ENCODE measurements at regions not wholly inside any gene's neighbourhood (a gene's known extent, or its start where the extent isn't known, plus 50 kb on each side); places are given as distances from the start of the nearest gene placed in this dataset.
A peak's percentile ranks its signal among the peaks of the same experiment; 100 is the strongest.
"Not testable (repeated sequence)": the region's sequence is repeated elsewhere in the genome, so short reads cannot be mapped to it uniquely, and the experiment has no call there.

DNA sequence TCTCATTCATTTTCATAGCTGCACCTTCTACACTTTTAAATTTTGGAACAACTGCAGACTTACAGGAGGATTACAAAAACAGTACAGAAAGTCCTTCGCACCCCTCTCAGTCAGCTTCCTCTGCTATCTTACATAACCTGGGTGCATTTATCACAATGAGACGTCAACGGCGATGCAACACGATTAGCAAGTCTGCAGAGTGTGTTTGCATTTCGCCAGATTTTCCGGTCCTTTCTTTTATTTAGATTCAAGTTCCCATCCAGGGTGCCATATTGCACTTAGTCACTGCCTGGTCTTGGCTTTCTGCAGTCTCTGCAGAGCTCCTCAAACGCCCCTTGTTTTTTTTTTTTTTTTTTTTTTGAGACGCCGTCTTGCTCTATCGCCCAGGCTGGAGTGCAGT is 85.9 kb downstream of the ASMT start:
- DNase-seq (ENCODE audit: low read depth): no peak

DNA sequence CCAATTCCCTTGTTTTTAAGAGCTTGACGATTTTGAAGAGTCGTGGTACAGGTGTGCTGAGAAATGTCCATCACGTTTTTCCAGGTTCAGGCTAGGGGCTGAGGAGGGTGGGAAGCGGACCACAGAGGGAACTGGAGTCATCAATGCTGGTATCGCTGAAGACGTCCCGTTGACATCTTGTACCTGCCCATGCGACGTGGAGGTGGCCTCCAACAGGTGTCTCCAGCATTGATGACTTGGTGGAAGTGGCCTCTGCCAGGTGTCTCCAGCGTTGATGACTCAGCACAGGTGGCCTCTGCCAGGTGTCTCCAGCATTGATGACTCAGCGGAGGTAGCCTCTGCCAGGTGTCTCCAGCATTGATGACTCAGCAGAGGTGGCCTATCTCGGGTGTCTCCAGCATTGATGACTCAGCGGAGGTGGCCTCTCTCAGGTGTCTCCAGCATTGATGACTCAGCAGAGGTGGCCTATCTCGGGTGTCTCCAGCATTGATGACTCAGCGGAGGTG is 86.6 kb downstream of the ASMT start:
- DNase-seq (ENCODE audit: low read depth): not testable (repeated sequence)

DNA sequence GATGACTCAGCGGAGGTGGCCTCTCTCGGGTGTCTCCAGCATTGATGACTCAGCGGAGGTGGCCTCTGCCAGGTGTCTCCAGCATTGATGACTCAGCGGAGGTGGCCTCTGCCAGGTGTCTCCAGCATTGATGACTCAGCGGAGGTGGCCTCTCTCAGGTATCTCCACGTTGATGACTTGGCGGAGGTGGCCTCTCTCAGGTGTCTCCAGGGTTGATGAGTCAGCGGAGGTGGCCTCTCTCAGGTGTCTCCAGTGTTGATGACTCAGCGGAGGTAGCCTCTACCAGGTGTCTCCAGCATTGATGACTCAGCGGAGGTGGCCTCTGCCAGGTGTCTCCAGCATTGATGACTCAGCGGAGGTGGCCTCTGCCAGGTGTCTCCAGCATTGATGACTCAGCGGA is 87.3 kb downstream of the ASMT start:
- DNase-seq (ENCODE audit: low read depth): not testable (repeated sequence)

DNA sequence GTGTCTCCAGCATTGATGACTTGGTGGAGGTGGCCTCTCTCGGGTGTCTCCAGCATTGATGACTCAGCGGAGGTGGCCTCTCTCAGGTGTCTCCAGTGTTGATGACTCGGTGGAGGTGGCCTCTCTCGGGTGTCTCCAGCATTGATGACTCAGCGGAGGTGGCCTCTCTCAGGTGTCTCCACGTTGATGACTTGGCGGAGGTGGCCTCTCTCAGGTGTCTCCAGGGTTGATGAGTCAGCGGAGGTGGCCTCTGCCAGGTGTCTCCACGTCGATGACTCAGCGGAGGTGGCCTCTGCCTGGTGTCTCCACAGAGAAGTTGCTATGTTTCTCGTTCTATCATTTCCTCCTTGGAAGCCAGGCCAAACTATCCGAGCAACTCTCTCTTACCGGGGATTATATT is 87.7 kb downstream of the ASMT start:
- DNase-seq (ENCODE audit: low read depth): not testable (repeated sequence)

DNA sequence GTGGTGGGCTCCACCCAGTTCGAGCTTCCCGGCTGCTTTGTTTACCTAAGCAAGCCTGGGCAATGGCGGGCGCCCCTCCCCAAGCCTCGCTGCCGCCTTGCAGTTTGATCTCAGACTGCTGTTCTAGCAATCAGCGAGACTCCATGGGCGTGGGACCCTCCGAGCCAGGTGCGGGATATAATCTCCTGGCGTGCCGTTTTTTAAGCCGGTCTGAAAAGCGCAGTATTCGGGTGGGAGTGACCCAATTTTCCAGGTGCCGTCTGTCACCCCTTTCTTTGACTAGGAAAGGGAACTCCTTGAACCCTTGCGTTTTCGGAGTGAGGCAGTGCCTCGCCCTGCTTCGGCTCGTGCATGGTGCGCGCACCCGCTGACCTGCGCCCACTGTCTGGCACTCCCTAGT is 94.4 kb downstream of the ASMT start:
- not testable (repeated sequence) for DNase-seq (ENCODE audit: low read depth)

DNA sequence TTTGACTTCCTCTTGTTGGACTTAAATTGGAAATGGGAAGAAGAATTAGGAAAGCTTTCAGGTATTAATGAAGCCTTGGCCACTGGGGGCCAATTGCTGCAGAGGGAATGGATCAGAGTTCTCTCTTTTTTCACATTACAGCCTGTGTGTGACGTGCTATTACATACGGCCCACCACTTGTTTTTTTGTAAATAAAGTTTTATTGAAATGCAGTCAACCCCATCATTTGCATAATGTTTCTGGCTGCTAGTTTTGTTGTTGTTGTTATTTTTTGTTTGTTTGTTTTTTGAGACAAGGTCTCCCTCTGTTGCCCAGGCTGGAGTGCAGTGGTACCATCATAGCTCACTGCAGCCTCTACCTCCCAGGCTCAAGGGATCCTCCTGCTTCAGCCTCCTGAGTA is 98.4 kb downstream of the ASMT start:
- DNase-seq (ENCODE audit: low read depth): no peak

DNA sequence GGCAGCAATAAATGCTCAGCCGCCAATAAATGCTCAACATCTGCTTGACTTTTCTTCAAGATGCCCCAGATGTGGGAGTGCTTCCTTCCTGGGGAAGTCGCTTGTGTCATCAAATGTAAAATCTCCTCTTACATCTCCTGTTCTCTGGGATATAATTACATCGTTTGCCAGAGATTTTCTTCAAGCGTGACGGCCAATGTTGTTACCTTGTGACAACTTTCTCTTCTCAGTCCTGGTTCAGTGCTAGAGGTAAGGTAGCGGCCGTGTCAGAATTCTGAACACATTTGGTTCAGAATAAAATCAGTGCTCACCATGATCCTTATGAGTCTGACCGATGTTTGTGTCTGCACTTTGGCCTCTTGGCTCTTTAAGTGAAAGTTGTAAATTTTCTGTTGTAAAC is 102.5 kb downstream of the ASMT start:
- DNase-seq (ENCODE audit: low read depth): no peak

DNA sequence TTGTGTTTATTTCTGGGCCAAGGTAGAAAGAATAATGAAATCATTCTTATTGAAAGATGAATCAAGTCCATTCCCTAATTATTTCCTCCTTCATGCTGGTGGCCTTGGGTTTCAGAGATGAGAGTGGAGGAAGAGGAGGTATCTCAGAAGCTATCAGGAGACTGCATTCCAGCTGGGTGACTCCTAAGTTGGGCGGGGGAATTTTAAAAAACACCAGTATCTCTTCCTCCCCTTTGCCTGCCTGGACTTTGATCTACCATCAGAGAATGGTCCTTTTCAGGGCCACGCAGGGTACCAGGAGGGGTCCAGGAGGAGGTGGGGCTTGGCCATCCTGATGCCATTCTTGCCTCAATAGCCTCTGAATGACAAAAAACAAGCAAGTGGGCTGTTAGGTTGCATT is 104.4 kb downstream of the ASMT start:
- DNase-seq (ENCODE audit: low read depth): peak; percentile 45

DNA sequence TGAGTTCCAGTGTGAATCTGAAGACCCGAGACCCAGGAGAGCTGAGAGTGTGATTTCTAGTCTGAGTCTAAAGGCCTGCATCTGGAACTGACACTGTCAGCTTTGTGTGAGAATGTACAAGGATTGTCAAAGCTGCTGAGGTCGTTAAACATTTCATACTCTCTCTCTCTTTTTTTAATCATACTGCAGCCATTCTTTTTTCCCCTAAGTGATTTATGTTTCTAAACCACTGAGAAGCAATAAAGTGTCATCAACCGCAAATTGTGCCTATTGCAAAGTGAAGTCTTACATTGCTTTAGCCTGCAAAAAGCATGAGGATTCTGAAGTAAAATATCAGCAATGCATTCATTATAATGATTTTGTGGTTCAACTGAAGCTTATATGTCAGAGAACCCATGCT is 106.0 kb downstream of the ASMT start:
- peak; percentile 26 for DNase-seq (ENCODE audit: low read depth)

DNA sequence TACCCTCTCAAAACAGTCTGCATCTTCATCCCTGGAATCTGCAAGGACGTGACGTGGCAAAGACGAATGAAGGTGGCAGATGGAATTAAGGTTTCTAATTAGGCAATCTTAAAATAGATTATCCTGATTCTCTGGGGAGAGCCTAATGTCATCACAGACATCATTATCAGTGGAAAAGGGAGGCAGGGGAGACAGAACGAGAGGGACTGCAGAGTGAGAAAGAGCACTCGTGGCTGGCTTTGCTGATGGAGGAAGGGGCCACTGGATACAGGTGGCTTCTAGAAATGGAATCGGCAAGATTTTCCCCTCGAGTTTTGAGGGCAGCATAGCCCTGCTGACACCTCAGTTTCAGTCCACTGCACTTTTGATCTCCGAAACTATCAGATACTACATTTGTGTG is 110.6 kb downstream of the ASMT start:
- DNase-seq (ENCODE audit: low read depth): no peak

DNA sequence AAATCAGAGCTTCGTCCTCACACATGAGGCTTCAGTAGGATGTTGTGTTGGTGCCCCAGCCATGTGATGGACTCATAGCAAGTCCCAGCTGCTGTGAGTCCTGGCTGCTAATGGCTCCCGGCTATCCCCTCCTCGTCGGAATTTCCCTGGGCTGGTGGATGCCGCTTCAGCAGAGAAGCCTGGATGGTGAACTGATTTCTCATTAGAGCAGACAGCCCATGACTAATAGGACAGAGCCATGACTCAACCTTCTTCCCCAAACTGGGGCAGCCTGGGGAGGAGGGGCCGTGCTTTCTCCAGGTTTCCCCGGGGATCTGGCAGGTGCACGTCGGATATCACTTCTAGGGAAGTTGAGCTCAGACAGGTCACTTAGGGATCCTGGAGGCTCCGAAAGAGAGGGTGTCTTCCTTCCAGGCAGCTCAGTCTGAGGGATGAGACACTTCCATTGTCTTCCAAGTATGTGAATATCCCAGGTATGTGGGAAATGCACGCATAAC is 112.7 kb downstream of the ASMT start:
- peak; percentile 80 for DNase-seq (ENCODE audit: low read depth)

DNA sequence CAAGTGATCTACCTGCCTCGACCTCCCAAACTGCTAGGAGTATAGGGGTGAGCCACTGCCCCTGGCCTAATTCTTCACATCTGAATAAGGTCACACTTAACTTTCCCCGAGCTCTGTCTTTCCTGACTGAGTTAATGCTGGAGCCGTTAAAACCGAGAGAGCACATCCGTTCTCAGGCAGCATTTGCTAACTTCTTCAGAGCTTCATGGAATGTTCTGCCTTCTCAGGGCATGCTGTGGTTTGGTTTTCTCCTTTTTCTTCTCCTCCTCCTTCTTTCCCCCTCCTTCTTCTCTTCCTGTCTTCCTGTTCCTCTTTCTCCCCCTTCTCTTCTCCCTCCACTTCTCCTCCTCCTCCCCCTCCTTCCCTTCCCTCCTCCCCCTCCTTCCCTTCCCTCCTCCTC is 119.9 kb downstream of the ASMT start:
- no peak for DNase-seq (ENCODE audit: low read depth)

DNA sequence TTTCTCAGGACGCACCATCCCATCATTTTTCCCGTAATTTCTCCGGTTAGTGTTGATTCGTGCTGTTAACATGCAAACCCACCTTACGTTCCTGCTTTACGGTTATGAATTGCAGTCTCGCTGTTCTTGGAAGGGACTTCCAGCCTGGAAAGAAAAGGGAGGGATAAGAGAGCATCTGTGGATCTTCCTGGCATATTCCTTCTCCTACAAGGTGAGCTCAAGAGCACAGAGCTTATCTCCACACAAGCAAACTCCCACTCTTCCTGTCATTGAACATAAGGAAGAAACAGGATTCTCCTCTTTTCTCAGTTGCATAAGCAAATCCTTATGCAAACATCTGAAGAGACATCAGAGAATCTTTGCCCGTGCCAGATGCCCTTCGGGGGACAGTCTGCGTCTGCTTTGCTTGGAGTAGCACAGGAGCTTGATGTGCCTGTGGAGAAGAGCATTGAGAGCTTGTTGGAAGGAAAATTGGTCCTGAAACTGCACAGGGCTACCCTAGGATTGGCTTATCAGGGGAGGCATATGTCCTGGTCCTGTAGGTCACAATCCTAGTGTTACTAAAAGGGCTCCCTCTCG is 127.0 kb downstream of the ASMT start:
- DNase-seq (ENCODE audit: low read depth): no peak

DNA sequence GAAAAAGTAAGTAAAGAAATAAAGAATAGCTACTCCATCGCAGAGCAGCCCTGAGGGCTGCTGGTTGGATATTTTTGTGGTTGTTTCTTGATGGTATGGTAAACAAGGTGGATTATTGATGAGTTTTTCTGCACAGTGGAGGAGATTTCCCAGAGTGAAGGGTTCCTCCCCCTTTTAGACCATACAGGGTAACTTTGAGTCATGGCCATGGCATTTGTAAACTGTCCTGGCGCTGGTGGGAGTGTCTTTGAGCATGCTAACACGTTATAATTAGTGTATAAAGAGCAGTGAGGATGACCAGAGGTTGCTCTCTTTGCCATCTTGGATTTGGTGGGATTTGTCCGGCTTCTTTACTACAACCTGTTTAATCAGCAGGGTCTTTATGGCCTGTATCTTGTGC is 128.2 kb downstream of the ASMT start:
- no peak for DNase-seq (ENCODE audit: low read depth)

DNA sequence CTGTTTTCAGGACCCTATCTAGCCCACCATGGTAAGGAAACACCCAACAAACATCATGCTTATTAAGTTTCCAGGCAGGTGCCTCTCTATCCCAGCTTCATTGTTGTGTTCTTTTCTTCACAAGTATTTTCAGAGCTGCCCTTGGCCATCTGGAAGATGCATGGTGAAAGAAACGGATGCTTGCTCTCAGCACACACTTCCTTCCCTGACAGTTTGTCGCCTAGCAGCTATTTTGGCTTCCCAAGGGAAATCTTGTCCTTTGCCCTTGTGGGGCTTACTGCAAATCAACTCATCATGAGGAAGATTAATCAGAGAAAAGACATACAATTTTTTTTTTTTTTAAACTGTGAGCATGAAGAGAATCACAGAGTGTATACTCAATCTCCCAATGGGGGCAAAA is 128.8 kb downstream of the ASMT start:
- no peak for DNase-seq (ENCODE audit: low read depth)

DNA sequence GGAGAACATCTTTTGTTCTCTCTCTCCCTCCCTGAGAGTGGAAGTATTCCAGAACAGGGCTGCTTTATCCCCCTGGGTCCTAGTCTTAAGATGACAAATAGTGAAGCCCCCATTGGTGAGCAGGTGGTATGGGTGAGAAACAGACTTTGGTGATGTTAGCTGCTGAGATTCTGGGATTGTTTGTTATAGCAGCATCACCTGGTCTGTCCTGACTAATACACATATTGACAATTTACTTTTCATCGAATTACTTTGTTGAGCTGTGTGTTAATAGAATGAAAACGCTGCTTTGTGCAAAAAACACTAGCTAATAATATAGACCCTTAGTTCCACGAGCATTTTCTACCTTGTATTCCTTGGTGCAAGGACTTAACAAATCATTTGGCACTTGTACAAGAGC is 133.5 kb downstream of the ASMT start:
- DNase-seq (ENCODE audit: low read depth): no peak

DNA sequence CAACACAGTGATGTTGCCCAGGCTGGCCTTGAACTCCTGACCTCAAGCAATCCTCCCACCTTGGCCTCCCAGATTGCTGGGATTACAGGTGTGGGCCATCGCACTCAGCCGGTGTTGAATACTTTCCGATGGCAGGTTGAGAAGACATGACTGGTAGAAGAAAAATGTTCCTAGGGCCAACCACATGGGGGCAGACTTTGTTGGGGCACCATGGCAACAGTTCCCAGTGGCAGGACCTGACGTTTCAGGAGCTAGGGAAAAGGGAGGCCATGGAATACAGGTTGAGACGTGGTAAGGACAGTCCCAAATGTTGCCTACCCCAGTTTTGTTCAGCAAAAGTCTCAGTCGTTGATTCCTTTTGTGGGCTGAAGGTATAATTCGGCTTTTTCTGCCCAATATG is 134.6 kb downstream of the ASMT start:
- no peak for DNase-seq (ENCODE audit: low read depth)

DNA sequence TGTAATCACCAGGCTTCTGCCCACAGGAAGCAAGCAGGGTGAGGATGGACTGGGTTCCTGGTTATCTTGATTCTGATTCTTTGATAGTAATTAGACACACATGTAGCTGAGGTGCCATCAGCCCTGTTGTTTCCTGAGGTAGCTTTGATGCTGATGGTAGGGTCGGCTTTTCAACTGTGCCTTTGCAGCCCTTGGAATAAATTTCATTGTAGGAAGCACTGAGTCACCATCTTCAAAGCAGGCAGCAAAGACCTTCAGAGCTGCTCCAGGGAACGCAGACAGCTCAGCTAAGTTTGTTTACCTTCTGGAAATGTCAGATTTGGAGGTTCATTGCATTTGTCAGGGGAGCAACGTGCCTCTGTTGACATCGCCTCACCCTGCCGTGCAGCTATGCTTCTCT is 135.4 kb downstream of the ASMT start:
- DNase-seq (ENCODE audit: low read depth): peak; percentile 42

DNA sequence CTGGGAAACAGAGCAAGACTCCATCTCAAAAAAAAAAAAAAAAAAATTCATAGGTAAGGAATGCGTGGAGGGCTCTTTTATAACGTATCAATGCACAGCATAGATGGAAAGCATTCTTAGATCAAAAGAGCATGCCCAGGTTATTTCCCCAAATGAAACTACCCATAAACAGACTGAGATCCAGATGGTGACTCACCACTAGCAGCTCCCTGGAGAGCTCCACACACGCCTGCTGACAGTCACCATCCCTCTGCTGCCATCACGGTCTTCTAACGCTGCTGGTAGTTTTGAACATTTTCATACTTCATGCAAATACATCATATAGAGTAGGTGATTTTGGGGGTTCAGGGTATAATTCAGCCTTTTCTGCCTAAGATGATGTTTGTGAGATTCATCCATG is 136.9 kb downstream of the ASMT start:
- DNase-seq (ENCODE audit: low read depth): peak; percentile 46

DNA sequence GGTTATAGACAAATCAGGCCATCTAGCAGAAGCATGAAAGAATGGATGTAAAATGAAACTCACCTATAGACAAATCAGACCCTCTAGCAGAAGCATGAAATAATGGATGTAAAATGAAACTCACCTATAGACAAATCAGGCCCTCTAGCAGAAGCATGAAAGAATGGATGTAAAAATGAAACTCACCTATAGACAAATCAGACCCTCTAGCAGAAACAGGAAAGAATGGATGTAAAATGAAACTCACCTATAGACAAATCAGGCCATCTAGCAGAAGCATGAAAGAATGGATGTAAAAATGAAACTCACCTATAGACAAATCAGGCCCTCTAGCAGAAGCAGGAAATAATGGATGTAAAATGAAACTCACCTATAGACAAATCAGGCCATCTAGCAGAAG is 137.9 kb downstream of the ASMT start:
- DNase-seq (ENCODE audit: low read depth): not testable (repeated sequence)

DNA sequence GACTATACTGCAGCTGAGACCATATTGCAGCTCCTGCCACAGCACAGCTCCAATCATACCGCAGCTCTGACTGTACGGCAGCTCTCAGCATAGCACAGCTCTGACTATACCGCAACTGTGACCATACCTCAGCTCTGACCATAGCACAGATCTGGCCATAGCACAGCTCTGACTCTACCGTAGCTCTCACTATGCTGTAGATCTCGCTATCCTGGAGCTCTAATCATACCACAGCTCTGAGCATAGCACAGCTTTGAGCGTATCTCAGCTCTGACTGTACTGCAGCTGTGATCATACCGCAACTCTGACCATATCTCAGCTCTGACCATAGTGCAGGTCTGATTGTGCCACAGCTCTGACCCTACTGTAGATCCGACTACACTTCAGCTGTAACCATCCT is 139.2 kb downstream of the ASMT start:
- DNase-seq (ENCODE audit: low read depth): peak; percentile 85

DNA sequence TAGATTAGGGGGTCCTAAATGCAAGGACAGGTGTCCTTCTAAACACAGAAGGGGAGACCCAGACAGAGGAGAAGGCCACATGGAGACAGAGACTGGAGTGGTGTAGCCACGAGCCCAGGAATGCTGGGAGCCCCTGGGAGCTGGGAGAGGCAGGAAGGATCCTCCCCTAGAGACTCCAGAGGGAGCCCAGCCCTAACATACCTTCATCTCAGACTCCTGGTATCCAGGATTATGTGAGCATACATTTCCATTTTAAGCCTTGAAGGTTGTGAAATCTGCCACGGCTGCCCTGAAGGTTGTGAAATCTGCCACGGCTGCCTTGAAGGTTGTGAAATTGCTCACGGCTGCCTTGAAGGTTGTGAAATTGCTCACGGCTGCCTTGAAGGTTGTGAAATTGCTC is 148.4 kb downstream of the ASMT start:
- no peak for DNase-seq (ENCODE audit: low read depth)

DNA sequence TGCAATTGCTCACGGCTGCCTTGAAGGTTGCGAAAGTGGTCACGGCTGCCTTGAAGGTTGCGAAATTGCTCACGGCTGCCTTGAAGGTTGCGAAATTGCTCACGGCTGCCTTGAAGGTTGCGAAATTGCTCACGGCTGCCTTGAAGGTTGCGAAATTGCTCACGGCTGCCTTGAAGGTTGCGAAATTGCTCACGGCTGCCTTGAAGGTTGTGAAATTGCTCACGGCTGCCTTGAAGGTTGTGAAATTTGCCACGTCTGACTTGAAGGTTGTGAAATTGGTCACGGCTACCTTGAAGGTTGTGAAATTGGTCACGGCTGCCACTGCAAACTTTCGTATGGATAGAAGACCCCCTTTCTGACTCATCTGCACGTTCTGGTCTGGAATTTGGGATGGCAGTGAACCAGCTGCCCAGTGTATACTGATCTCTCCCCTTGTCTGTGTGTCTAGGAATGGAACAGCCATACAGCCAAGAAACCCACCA is 150.1 kb downstream of the ASMT start:
- not testable (repeated sequence) for DNase-seq (ENCODE audit: low read depth)

DNA sequence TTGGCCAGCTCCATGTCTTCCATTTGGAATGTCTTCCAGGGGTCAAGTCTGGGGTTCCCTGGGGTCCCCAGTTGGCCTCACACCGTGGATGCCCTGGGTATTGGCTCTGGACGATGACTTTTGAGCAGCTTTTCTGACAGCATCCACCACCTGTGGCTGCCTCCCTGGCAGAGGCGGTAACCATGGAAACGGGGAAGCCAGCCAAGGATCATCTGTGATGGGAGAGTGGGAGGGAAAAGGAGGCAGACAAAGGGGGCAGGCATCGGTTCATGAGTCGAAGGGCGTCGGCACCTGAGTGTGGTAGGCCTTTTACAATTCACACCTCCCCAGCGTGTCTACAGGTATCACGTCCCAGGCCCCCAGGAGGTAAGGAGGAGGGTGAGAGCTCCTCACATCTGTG is 152.2 kb downstream of the ASMT start:
- no peak for DNase-seq (ENCODE audit: low read depth)
